NOMO-1 treated with DMSO at 0.1 percent for 48 hours (cell line): ENCODE measurements at regions not wholly inside any gene's neighbourhood (a gene's known extent, or its start where the extent isn't known, plus 50 kb on each side); places are given as distances from the start of the nearest gene placed in this dataset.
"Not testable (repeated sequence)": the region's sequence is repeated elsewhere in the genome, so short reads cannot be mapped to it uniquely, and the experiment has no call there.

ENCODE experiments used
- DNase-seq: peaks from one replicate; lab custom pipeline; 2025; ENCODE audit not compliant: unreplicated experiment; lab: John Stamatoyannopoulos, UW

- no peak for DNase-seq
Observed at GRCh38 chr5:164185000-164185399, 679.6 kb downstream of the MAT2B start.

GRCh38 chr5:164186550-164186949 lies 681.1 kb downstream of the MAT2B start:
- DNase-seq = no peak

GRCh38 chr5:164187785-164188184 lies 682.4 kb downstream of the MAT2B start:
- DNase-seq = no peak

GRCh38 chr5:164188733-164189148 lies 683.3 kb downstream of the MAT2B start:
- no peak for DNase-seq

- DNase-seq = no peak
Observed at GRCh38 chr5:164191240-164191639, 685.8 kb downstream of the MAT2B start.

- no peak for DNase-seq
Observed at GRCh38 chr5:164202338-164202737, 696.9 kb downstream of the MAT2B start.

- DNase-seq = no peak
Observed at GRCh38 chr5:164203581-164204225, 698.3 kb downstream of the MAT2B start.

- DNase-seq = no peak
Observed at GRCh38 chr5:164204338-164204946, 699.0 kb downstream of the MAT2B start.

GRCh38 chr5:164206196-164206595 lies 700.8 kb downstream of the MAT2B start:
- no peak for DNase-seq

GRCh38 chr5:164207646-164208045 lies 702.2 kb downstream of the MAT2B start:
- no peak for DNase-seq

GRCh38 chr5:164210491-164210890 lies 705.1 kb downstream of the MAT2B start:
- no peak for DNase-seq

GRCh38 chr5:164214698-164215097 lies 709.3 kb downstream of the MAT2B start:
- DNase-seq = no peak

GRCh38 chr5:164217464-164217863 lies 712.0 kb downstream of the MAT2B start:
- DNase-seq = no peak

GRCh38 chr5:164220522-164220921 lies 715.1 kb downstream of the MAT2B start:
- DNase-seq = no peak

GRCh38 chr5:164224236-164224635 lies 718.8 kb downstream of the MAT2B start:
- DNase-seq = no peak

- DNase-seq = no peak
Observed at GRCh38 chr5:164224772-164225171, 719.4 kb downstream of the MAT2B start.

- DNase-seq = no peak
Observed at GRCh38 chr5:164230341-164230740, 724.9 kb downstream of the MAT2B start.

- DNase-seq = no peak
Observed at GRCh38 chr5:164233791-164234190, 728.4 kb downstream of the MAT2B start.

GRCh38 chr5:164234321-164234720 lies 728.9 kb downstream of the MAT2B start:
- DNase-seq = no peak

GRCh38 chr5:164235300-164235891 lies 730.0 kb downstream of the MAT2B start:
- no peak for DNase-seq

GRCh38 chr5:164237486-164237885 lies 732.1 kb downstream of the MAT2B start:
- DNase-seq = no peak

- not testable (repeated sequence) for DNase-seq
Observed at GRCh38 chr5:164251781-164252180, 746.4 kb downstream of the MAT2B start.

GRCh38 chr5:164253764-164254163 lies 748.3 kb downstream of the MAT2B start:
- DNase-seq = no peak
